ENCODE measurements at regions not wholly inside any gene's neighbourhood (a gene's known extent, or its start where the extent isn't known, plus 50 kb on each side); places are given as distances from the start of the nearest gene placed in this dataset.

- no peak for TF ChIP-seq CTCF (IDR thresholded peaks at IDR 0.05; ENCODE audit: poor library complexity, severe bottlenecking)
- no peak for TF ChIP-seq POLR2AphosphoS5 (IDR thresholded peaks at IDR 0.05)
- TF ChIP-seq EP300 (conservative IDR thresholded peaks at IDR 0.05; ENCODE audit: poor library complexity, severe bottlenecking) = no peak
These were observed 166.0 kb downstream of the ABHD5 start for GRCh38 chr3:43856761-43857160.

All from neural cell (in vitro differentiated cells).